ENCODE measurements at regions not wholly inside any gene's neighbourhood (a gene's known extent, or its start where the extent isn't known, plus 50 kb on each side); places are given as distances from the start of the nearest gene placed in this dataset.
A peak's percentile ranks its signal among the peaks of the same experiment; 100 is the strongest.
"Not testable (repeated sequence)": the region's sequence is repeated elsewhere in the genome, so short reads cannot be mapped to it uniquely, and the experiment has no call there.

- H3K4me2 ChIP-seq, H3K27ac ChIP-seq, CTCF ChIA-PET, POLR2A ChIA-PET, FAIRE-seq, H3K9me3 ChIP-seq, H3K4me3 ChIP-seq, H3K4me1 ChIP-seq: not testable (repeated sequence)
- WGBS (ENCODE audit: missing lambda C conversion rate): 79% methylated on average over 7 of the region's 11 CpGs
- peak in 1 of 2 experiments; percentile 26; a peak in 1 of 5 replicates for TF ChIP-seq RAD21 (conservative IDR thresholded peaks at IDR 0.05 in 1 of 2, IDR thresholded peaks at IDR 0.05 in 1 of 2)
- peak; percentile 56 to 83; a peak in 3 of 6 replicates for ATAC-seq
- DNase-seq (ENCODE audit: low read depth in 1 of 2, low spot score in 1 of 2): peak; percentile 0 to 24
Observed at GRCh38 chr1:206384029-206384807, 86.1 kb upstream of the IKBKE start.

DNA sequence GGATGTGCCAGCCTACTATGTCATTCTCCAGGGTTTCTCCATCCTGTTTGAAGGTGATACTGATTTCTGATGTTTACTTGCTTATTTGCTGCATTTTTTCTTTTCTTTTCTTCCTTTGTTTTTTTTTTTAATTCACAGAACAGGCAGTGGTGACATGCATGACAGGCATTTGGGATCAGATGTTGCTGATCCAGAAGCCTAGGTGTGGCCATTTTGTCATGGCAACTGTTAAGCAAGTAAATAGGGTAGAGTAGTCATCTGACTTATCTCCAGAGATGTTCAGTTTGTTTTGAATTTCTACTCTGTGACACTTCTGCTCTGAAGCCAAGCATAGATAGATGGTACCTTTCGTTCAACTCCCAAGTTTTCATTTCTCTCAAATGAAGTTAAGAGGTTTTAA lies 85.4 kb upstream of the IKBKE start:
- WGBS (ENCODE audit: missing lambda C conversion rate): 90% methylated on average over 1 of the region's 1 CpG
- DNase-seq (ENCODE audit: low read depth in 1 of 2, low spot score in 1 of 2); POLR2A ChIA-PET; H3K4me3 ChIP-seq; FAIRE-seq; H3K27ac ChIP-seq; CTCF ChIA-PET; H3K9me3 ChIP-seq; H3K4me1 ChIP-seq; H3K4me2 ChIP-seq; ATAC-seq: not testable (repeated sequence)

GRCh38 chr1:206387631-206388030 lies 82.6 kb upstream of the IKBKE start:
- H3K27ac ChIP-seq; CTCF ChIA-PET; H3K4me1 ChIP-seq; H3K4me3 ChIP-seq; H3K9me3 ChIP-seq; ATAC-seq; DNase-seq (ENCODE audit: low read depth in 1 of 2, low spot score in 1 of 2); FAIRE-seq; H3K4me2 ChIP-seq; POLR2A ChIA-PET: not testable (repeated sequence)
- WGBS (ENCODE audit: missing lambda C conversion rate): no CpG with 5 or more reads among the region's 5 CpGs

GRCh38 chr1:206391903-206392302 lies 78.4 kb upstream of the IKBKE start:
- DNase-seq (ENCODE audit: low read depth in 1 of 2, low spot score in 1 of 2); H3K9me3 ChIP-seq; H3K4me1 ChIP-seq; H3K4me2 ChIP-seq; POLR2A ChIA-PET; CTCF ChIA-PET; H3K27ac ChIP-seq; ATAC-seq; H3K4me3 ChIP-seq; FAIRE-seq: not testable (repeated sequence)
- 81% methylated on average over 1 of the region's 2 CpGs for WGBS (ENCODE audit: missing lambda C conversion rate)

GRCh38 chr1:206397501-206397900 lies 72.8 kb upstream of the IKBKE start:
- CTCF ChIA-PET; ATAC-seq; H3K27ac ChIP-seq; H3K4me2 ChIP-seq; FAIRE-seq; H3K4me1 ChIP-seq; H3K9me3 ChIP-seq; POLR2A ChIA-PET; H3K4me3 ChIP-seq; DNase-seq (ENCODE audit: low read depth in 1 of 2, low spot score in 1 of 2): not testable (repeated sequence)
- WGBS (ENCODE audit: missing lambda C conversion rate): 53% methylated on average over 3 of the region's 6 CpGs

DNA sequence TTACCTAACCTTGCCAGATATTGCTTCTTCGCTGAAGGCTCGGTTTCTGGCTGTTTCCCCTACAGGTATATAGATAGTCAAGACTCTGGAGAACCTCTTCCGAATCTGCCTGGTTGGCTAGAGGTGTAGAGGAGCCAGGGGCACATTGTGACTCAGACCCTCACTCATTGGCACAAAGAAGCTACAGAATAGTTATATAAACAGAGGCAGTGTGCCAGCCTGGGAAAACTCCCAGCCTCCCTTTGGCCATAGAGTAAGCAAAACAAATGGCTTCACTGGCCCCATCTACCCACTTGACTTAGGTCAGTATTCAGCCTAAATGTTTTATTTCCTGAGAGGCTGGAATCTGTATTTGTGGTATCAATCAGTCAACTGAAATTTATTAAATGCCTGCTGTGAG lies 72.0 kb upstream of the IKBKE start:
- DNase-seq (ENCODE audit: low read depth in 1 of 2, low spot score in 1 of 2); H3K4me1 ChIP-seq; H3K4me2 ChIP-seq; H3K4me3 ChIP-seq; POLR2A ChIA-PET; ATAC-seq; FAIRE-seq; H3K27ac ChIP-seq; H3K9me3 ChIP-seq; CTCF ChIA-PET: not testable (repeated sequence)
- 98% methylated on average over 3 of the region's 3 CpGs for WGBS (ENCODE audit: missing lambda C conversion rate)

- POLR2A ChIA-PET; H3K9me3 ChIP-seq; FAIRE-seq; DNase-seq (ENCODE audit: low read depth in 1 of 2, low spot score in 1 of 2); H3K4me1 ChIP-seq; H3K27ac ChIP-seq; H3K4me3 ChIP-seq; CTCF ChIA-PET; ATAC-seq; H3K4me2 ChIP-seq: not testable (repeated sequence)
- 90% methylated on average over 2 of the region's 5 CpGs for WGBS (ENCODE audit: missing lambda C conversion rate)
Observed at GRCh38 chr1:206403612-206404307, 66.5 kb upstream of the IKBKE start.

DNA sequence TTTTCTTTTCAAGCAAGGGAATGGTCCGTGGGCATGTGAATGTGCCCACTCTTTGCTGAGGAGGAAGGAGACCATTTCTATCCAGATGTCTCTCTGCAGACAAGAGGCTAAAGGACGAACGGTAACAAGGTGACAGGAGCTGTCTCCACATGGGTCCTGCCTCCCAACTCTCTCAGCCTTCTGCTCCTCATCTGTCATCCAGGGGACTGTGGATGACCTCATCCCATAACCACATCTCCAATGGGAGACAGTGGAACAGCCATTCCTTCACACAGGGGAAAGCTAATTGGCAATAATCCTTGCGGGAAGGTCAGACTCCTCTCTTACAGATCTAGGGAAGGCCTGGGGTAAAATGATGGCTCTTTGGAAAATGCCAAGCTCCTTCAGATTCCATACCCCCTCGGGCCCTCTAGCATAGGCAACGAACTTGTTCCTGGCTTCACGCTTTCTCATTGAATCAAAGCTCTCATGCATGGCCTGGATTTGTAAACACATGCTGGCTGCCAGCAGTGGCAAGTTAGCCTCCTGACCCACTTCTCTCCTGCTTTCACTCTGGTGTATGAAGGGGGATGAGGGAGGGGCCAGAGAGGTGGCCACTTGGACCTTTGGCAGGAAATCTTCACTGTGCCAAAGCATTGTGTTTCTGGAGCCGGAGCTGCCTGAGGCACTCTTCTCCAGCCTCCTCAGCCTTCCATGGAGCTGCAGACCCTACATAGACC lies 65.8 kb upstream of the IKBKE start:
- H3K27ac ChIP-seq; H3K9me3 ChIP-seq; DNase-seq (ENCODE audit: low read depth in 1 of 2, low spot score in 1 of 2); ATAC-seq; H3K4me1 ChIP-seq; CTCF ChIA-PET; H3K4me2 ChIP-seq; POLR2A ChIA-PET; H3K4me3 ChIP-seq; FAIRE-seq: not testable (repeated sequence)
- WGBS (ENCODE audit: missing lambda C conversion rate): 96% methylated on average over 6 of the region's 8 CpGs

DNA sequence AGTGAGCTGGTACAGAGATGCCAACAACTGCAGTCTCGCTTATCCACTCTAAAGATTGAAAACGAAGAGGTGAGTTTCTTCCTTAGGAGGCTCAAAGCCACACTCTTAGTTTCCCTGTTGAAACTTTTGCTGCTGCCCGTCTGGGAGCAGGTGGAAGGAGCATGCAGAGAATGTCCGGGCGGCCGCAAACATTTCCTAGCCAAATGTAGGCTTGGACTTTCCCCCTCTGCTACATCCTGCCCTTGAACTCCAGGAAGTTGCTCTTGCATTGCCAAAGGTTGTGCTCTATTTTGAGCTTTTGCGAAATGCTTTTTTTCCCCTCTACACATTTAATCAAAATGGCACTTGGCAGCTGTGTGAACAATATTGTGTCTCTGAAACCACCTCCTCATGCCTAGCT lies 65.0 kb upstream of the IKBKE start:
- H3K4me1 ChIP-seq; DNase-seq (ENCODE audit: low read depth in 1 of 2, low spot score in 1 of 2); FAIRE-seq; H3K4me3 ChIP-seq; H3K4me2 ChIP-seq; H3K27ac ChIP-seq; POLR2A ChIA-PET; CTCF ChIA-PET; ATAC-seq; H3K9me3 ChIP-seq: not testable (repeated sequence)
- no CpG with 5 or more reads among the region's 7 CpGs for WGBS (ENCODE audit: missing lambda C conversion rate)

DNA sequence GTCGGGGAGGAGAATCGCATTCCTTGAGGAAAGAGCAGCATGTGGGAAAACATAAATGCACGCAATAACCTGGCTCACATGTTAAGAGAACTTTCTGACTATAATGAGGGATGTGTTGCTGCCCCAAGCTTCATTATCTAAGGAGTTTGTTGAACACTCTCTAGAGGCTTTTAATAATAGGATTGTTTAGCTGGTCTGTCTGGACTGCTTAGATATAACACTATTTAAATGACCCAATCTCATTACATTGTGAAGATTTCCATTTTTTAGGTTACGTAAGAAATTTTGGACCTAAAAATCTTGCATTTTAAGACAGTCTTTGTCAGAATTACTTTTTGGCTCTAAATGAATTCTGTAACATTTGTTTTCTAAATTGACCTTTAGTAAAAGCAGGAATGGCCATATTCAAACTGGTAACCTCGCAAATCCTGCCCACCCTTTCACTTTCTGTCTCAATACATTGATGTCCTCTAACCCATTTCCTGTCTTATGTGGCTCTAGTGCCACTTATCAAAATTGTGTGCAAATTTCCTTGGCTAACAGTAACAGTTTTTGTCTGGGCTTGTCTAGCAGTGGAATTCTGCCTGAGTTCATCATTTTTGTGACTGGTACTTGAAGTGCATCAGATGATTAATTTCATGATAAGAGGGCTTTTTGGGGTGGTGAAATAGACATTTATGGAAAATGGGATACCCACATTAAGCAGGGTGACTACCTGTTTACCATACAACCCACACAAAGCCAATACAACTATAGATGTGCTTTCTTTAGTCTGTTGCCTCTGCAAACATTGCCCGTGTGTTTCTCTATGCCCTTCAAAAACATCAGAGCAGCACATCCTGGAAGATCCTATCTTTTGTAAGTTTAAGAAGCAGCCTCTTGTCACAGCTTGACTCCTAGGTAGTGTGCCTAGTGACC lies 61.6 kb upstream of the IKBKE start:
- POLR2A ChIA-PET; ATAC-seq; H3K27ac ChIP-seq; H3K4me3 ChIP-seq; FAIRE-seq; DNase-seq (ENCODE audit: low read depth in 1 of 2, low spot score in 1 of 2); H3K9me3 ChIP-seq; CTCF ChIA-PET; H3K4me2 ChIP-seq; H3K4me1 ChIP-seq: not testable (repeated sequence)
- WGBS (ENCODE audit: missing lambda C conversion rate): 90% methylated on average over 2 of the region's 6 CpGs
